HCT116 (cell line): ENCODE measurements at regions not wholly inside any gene's neighbourhood (a gene's known extent, or its start where the extent isn't known, plus 50 kb on each side); places are given as distances from the start of the nearest gene placed in this dataset.
"Not testable (repeated sequence)": the region's sequence is repeated elsewhere in the genome, so short reads cannot be mapped to it uniquely, and the experiment has no call there.

Experiments
- ATAC-seq: fragments of 200-7000 bp; cut with Tn5 transposase; 2 replicates; pipeline ENCODE4 v1.9.1; 2020; ENCODE audit warnings: mild to moderate bottlenecking, moderate library complexity
- BruUV-seq: library from RNA; stranded (reverse); fragments of 400-500 nt; replicated peaks from 2 replicates; lab custom pipeline; 2021; lab: Mats Ljungman, UMichigan
- CTCF ChIA-PET: fragments of 300-600 bp; sonication (Branson Sonifier 250); formaldehyde crosslinking; loops from one replicate; lab custom pipeline; 2021; ENCODE audit warnings: antibody characterized with exemption; lab: Charles Lee
- POLR2A ChIA-PET: fragments of 300-600, 350-600 bp; sonication (Branson Sonifier 250); formaldehyde crosslinking; loops from one replicate; lab custom pipeline; 2021; ENCODE audit warnings: antibody characterized with exemption; lab: Charles Lee
- RAD21 ChIA-PET, 2 experiments: fragments of 300-600 bp; sonication (Branson Sonifier 250); formaldehyde crosslinking; loops; one replicate each; lab custom pipeline; 2023; ENCODE audit warnings: low total read pairs in 2 of 2; ENCODE audit not compliant: uncharacterized antibody in 2 of 2, unreplicated experiment in 2 of 2, low non-redundant PET in 1 of 2; lab: Charles Lee
- DNase-seq: peaks from one replicate; pipeline ENCODE4 v3.0.0-alpha.2; 2010; ENCODE audit warnings: low read depth, low spot score
- H2AFZ ChIP-seq: fragments of 200-600 bp; shearing (Covaris generic), sonication (generic); 2 replicates; pipeline ENCODE4 v1.6.1; 2017; ENCODE audit warnings: low read depth, mixed run types, mixed read lengths, antibody characterized with exemption, low read length; ENCODE audit not compliant: poor library complexity, severe bottlenecking
- H3K27ac ChIP-seq: 2 replicates; pipeline ENCODE4 v1.5.1; 2012; ENCODE audit warnings: low read depth, low read length
- H3K27me3 ChIP-seq: fragments of 200-600 bp; sonication (generic); 2 replicates; pipeline ENCODE4 v1.6.1; 2016; ENCODE audit warnings: mixed run types, low read length, mixed read lengths; ENCODE audit not compliant: insufficient read depth
- H3K36me3 ChIP-seq, 2 experiments: fragments of 200-500 bp in 1 of 2; fragments of 200-600 bp in 1 of 2; sonication (Bioruptor generic) in 1 of 2; sonication (generic) in 1 of 2; 2 replicates each; pipeline versions ENCODE4 v1.5.1 to v1.6.1; 2014 to 2016; ENCODE audit warnings: low read length in 2 of 2, inconsistent platforms in 1 of 2, mixed read lengths in 1 of 2, mixed run types in 1 of 2; ENCODE audit not compliant: insufficient read depth in 2 of 2, control insufficient read depth in 1 of 2
- H3K4me1 ChIP-seq, 2 experiments: fragments of 200-600 bp in 1 of 2; sonication (generic) in 1 of 2; 2 replicates each; pipeline versions ENCODE4 v1.5.1 to v1.6.1; 2012 to 2017; ENCODE audit warnings: low read length in 2 of 2, inconsistent platforms in 1 of 2, mild to moderate bottlenecking in 1 of 2, mixed read lengths in 1 of 2, mixed run types in 1 of 2, moderate library complexity in 1 of 2; ENCODE audit not compliant: insufficient read depth in 2 of 2, control insufficient read depth in 1 of 2
- H3K4me2 ChIP-seq: fragments of 200-600 bp; sonication (generic); 2 replicates; pipeline ENCODE4 v1.6.1; 2017; ENCODE audit warnings: mixed run types, low read length, mixed read lengths
- H3K4me3 ChIP-seq, 2 experiments: fragments of 200-600 bp in 1 of 2; sonication (generic) in 1 of 2; replicated peaks in 1 of 2; 2 replicates each; pipeline ENCODE4 v1.5.1; 2011 to 2016; ENCODE audit warnings: low read length in 2 of 2, control low read depth in 1 of 2, low read depth in 1 of 2, mild to moderate bottlenecking in 1 of 2, mixed read lengths in 1 of 2, mixed run types in 1 of 2
- H3K79me2 ChIP-seq: fragments of 200-600 bp; sonication (generic); 2 replicates; pipeline ENCODE4 v1.6.1; 2017; ENCODE audit warnings: mild to moderate bottlenecking, mixed run types, low read length, moderate library complexity, mixed read lengths; ENCODE audit not compliant: insufficient read depth
- H3K9ac ChIP-seq: fragments of 200-600 bp; sonication (generic); 2 replicates; pipeline ENCODE4 v1.6.1; 2016; ENCODE audit warnings: low read length, mixed read lengths
- H3K9me2 ChIP-seq: fragments of 200-600 bp; sonication (generic), shearing (Covaris generic); 2 replicates; pipeline ENCODE4 v1.6.1; 2017; ENCODE audit warnings: mixed run types, mild to moderate bottlenecking, moderate library complexity; ENCODE audit not compliant: insufficient read depth
- H3K9me3 ChIP-seq, 2 experiments: fragments of 200-500 bp in 1 of 2; fragments of 200-600 bp in 1 of 2; sonication (Bioruptor generic) in 1 of 2; sonication (generic) in 1 of 2; 2 replicates each; pipeline ENCODE4 v1.6.1; 2014 to 2017; ENCODE audit warnings: low read length in 2 of 2, mixed read lengths in 2 of 2, inconsistent platforms in 1 of 2, low read depth in 1 of 2, mild to moderate bottlenecking in 1 of 2, mixed run types in 1 of 2, moderate library complexity in 1 of 2; ENCODE audit not compliant: control insufficient read depth in 1 of 2, insufficient read depth in 1 of 2
- H4K20me1 ChIP-seq: fragments of 200-600 bp; sonication (generic), shearing (Covaris generic); 2 replicates; pipeline ENCODE4 v1.6.1; 2017; ENCODE audit warnings: mixed run types, mild to moderate bottlenecking, moderate library complexity; ENCODE audit not compliant: insufficient read depth
- CEBPB ChIP-seq: IDR thresholded peaks from 2 replicates; pipeline ENCODE4 v1.6.1; 2012; ENCODE audit warnings: low read depth
- CTCF ChIP-seq, 3 experiments: fragments of 200-600 bp in 1 of 3; sonication (generic) in 1 of 3; IDR thresholded peaks in 2 of 3; conservative IDR thresholded peaks in 1 of 3; 2 replicates each; pipeline ENCODE4 v1.5.1; 2012 to 2017; ENCODE audit warnings: low read depth in 2 of 3, low read length in 2 of 3, antibody characterized with exemption in 1 of 3, borderline replicate concordance in 1 of 3, control low read depth in 1 of 3, mild to moderate bottlenecking in 1 of 3, mixed read lengths in 1 of 3, mixed run types in 1 of 3, moderate library complexity in 1 of 3; ENCODE audit not compliant: insufficient read depth in 1 of 3
- ELF1 ChIP-seq: IDR thresholded peaks from 2 replicates; pipeline ENCODE4 v1.6.1; 2012; ENCODE audit warnings: low read depth, borderline replicate concordance
- JUND ChIP-seq: IDR thresholded peaks from 2 replicates; pipeline ENCODE4 v1.6.1; 2012
- POLR2A ChIP-seq: IDR thresholded peaks from 2 replicates; pipeline ENCODE4 v1.7.0; 2011; ENCODE audit warnings: borderline replicate concordance; ENCODE audit not compliant: insufficient read depth, insufficient read length; ENCODE audit errors: extremely low read depth
- SP1 ChIP-seq: IDR thresholded peaks from 2 replicates; pipeline ENCODE4 v1.6.1; 2012; ENCODE audit warnings: low read depth
- SRF ChIP-seq: IDR thresholded peaks from 2 replicates; pipeline ENCODE4 v1.6.1; 2012; ENCODE audit warnings: low read depth
- YY1 ChIP-seq: IDR thresholded peaks from 2 replicates; pipeline ENCODE4 v1.6.1; 2011; ENCODE audit warnings: low read length, low read depth, moderate library complexity, mild to moderate bottlenecking; ENCODE audit not compliant: insufficient replicate concordance; ENCODE audit errors: extremely low read depth
- intact Hi-C: fragments of 100-400 bp; cut with micrococcal nuclease; formaldehyde crosslinking; loops from 2 replicates; pipeline ENCODE4 v1.10.0; 2022
- TF ChIP-seq, protein P1 (sequence below): IDR thresholded peaks from 2 replicates; pipeline ENCODE4 v1.6.1; 2011; ENCODE audit warnings: mild to moderate bottlenecking, low read length, moderate library complexity; ENCODE audit not compliant: insufficient replicate concordance; ENCODE audit errors: extremely low read depth
- TF ChIP-seq, protein P2 (sequence below): IDR thresholded peaks from 2 replicates; pipeline ENCODE4 v1.6.1; 2012
- TF ChIP-seq, protein P3 (sequence below): IDR thresholded peaks from 2 replicates; pipeline ENCODE4 v1.6.1; 2012; ENCODE audit warnings: low read depth

DNA sequence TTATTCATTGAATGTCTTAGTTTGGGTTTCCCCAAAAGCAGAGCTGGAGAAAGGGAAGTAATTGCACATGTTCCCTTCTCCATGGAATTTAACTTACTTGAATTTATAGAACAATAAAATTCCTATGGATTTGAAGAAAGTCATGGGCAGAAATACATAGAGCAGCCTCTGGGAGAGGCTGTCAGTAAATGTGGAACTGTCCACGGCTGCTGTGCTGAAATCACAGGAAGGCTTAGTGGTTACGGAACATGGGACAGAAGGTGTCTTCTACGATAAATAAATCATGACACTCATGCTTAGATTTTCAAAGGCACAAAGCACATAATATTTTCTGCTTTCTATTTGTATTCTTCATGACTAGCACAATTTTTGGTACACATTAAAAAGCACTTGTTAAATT is 440.6 kb upstream of the IZUMO3 start (continued):
- TF ChIP-seq, protein P1, sequence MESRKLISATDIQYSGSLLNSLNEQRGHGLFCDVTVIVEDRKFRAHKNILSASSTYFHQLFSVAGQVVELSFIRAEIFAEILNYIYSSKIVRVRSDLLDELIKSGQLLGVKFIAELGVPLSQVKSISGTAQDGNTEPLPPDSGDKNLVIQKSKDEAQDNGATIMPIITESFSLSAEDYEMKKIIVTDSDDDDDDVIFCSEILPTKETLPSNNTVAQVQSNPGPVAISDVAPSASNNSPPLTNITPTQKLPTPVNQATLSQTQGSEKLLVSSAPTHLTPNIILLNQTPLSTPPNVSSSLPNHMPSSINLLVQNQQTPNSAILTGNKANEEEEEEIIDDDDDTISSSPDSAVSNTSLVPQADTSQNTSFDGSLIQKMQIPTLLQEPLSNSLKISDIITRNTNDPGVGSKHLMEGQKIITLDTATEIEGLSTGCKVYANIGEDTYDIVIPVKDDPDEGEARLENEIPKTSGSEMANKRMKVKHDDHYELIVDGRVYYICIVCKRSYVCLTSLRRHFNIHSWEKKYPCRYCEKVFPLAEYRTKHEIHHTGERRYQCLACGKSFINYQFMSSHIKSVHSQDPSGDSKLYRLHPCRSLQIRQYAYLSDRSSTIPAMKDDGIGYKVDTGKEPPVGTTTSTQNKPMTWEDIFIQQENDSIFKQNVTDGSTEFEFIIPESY = no peak
- TF ChIP-seq ELF1 = no peak
- TF ChIP-seq, all 23 proteins: peak for 0

DNA sequence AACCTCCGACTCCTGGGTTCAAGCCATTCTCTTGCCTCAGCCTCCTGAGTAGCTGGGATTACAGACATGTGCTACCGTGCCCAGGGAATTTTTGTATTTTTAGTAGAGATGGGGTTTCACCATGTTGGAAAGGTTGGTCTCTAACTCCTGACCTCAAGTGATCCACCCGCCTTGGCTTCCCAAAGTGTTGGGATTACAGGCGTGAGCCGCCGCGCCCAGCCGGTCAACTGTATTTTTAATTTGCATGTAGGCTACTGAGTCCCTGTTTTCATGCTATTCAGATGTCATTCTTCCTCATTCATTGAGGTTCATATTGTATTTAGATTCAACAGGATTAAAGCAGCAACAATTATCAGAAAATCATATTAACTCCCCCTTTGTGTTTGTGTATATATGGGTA is 425.1 kb upstream of the IZUMO3 start:
- BruUV-seq = not testable (repeated sequence)

GRCh38 chr9:24961762-24962161 is 416.1 kb upstream of the IZUMO3 start:
- H3K36me3 ChIP-seq = no peaks in the 10 kb centered on the region
- H2AFZ ChIP-seq = no peak overlapping the region
- no peak overlapping the region for H3K4me3 ChIP-seq
- no peak overlapping the region for H3K4me2 ChIP-seq
- H3K9ac ChIP-seq = no peak overlapping the region
- POLR2A ChIA-PET = no interaction called here
- no TSS peak for BruUV-seq
- no peaks in the 10 kb centered on the region for H3K79me2 ChIP-seq
- RAD21 ChIA-PET = no interaction called here
- ATAC-seq = no peak
- intact Hi-C loops = no loop called here
- H3K27ac ChIP-seq = no peak overlapping the region
- no peaks in the 10 kb centered on the region for H3K9me2 ChIP-seq
- no peaks in the 10 kb centered on the region for H3K27me3 ChIP-seq
- CTCF ChIA-PET = no interaction called here
- H3K4me1 ChIP-seq = no peaks in the 10 kb centered on the region
- no peaks in the 10 kb centered on the region for H4K20me1 ChIP-seq
- H3K9me3 ChIP-seq = peaks cover 6 to 27% of the 10 kb centered on the region in 2 experiments; a peak in 3 of 4 replicates
- no peak for DNase-seq
- no peak for TF ChIP-seq POLR2A
- no peak for TF ChIP-seq YY1
- TF ChIP-seq, protein P2, sequence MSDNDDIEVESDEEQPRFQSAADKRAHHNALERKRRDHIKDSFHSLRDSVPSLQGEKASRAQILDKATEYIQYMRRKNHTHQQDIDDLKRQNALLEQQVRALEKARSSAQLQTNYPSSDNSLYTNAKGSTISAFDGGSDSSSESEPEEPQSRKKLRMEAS = no peak
- no peak for TF ChIP-seq SP1
- no peak for TF ChIP-seq JUND
- TF ChIP-seq SRF = no peak
- TF ChIP-seq CTCF (IDR thresholded peaks at IDR 0.05 in 2 of 3, conservative IDR thresholded peaks at IDR 0.05 in 1 of 3; ENCODE audit: borderline replicate concordance in 1 of 3, insufficient read depth in 1 of 3, low read depth in 2 of 3, low read length in 2 of 3) = no peak
- TF ChIP-seq, protein P3, sequence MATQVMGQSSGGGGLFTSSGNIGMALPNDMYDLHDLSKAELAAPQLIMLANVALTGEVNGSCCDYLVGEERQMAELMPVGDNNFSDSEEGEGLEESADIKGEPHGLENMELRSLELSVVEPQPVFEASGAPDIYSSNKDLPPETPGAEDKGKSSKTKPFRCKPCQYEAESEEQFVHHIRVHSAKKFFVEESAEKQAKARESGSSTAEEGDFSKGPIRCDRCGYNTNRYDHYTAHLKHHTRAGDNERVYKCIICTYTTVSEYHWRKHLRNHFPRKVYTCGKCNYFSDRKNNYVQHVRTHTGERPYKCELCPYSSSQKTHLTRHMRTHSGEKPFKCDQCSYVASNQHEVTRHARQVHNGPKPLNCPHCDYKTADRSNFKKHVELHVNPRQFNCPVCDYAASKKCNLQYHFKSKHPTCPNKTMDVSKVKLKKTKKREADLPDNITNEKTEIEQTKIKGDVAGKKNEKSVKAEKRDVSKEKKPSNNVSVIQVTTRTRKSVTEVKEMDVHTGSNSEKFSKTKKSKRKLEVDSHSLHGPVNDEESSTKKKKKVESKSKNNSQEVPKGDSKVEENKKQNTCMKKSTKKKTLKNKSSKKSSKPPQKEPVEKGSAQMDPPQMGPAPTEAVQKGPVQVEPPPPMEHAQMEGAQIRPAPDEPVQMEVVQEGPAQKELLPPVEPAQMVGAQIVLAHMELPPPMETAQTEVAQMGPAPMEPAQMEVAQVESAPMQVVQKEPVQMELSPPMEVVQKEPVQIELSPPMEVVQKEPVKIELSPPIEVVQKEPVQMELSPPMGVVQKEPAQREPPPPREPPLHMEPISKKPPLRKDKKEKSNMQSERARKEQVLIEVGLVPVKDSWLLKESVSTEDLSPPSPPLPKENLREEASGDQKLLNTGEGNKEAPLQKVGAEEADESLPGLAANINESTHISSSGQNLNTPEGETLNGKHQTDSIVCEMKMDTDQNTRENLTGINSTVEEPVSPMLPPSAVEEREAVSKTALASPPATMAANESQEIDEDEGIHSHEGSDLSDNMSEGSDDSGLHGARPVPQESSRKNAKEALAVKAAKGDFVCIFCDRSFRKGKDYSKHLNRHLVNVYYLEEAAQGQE = no peak
- no peak for TF ChIP-seq CEBPB

More for the DNA sequence above, 425.1 kb upstream of the IZUMO3 start:
- H3K36me3 ChIP-seq, H3K27me3 ChIP-seq, intact Hi-C loops, H3K4me3 ChIP-seq, H3K4me1 ChIP-seq, H3K4me2 ChIP-seq, ATAC-seq, CTCF ChIA-PET, H3K27ac ChIP-seq, H3K79me2 ChIP-seq, DNase-seq, H3K9ac ChIP-seq, H2AFZ ChIP-seq, H3K9me2 ChIP-seq, H4K20me1 ChIP-seq, RAD21 ChIA-PET, POLR2A ChIA-PET: not testable (repeated sequence)
- peaks cover 6 to 12% of the 10 kb centered on the region in 2 experiments; a peak in 2 of 4 replicates for H3K9me3 ChIP-seq
